ENCODE measurements at regions not wholly inside any gene's neighbourhood (a gene's known extent, or its start where the extent isn't known, plus 50 kb on each side); places are given as distances from the start of the nearest gene placed in this dataset.

DNA sequence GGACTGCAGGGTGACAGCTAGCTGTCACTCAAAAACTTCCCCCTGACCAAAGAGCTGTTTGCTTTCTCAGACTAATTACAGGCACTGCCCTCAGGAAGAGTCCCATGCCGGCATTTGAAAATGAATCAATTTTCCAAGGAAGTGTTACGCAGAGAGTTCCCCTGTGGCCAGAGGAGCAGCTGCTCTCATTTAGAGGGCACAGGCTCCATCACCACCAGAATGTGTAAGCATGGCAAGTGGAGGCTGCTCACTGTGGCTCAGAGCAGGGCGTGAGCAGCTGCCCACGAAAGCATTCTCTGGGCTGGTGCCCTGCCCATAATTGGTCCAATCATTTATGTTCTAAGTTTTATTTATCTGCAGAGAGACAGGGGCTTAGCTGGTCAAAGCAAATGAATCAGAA is 202.2 kb downstream of the RAMP3 start:
- no peak for DNase-seq

DNA sequence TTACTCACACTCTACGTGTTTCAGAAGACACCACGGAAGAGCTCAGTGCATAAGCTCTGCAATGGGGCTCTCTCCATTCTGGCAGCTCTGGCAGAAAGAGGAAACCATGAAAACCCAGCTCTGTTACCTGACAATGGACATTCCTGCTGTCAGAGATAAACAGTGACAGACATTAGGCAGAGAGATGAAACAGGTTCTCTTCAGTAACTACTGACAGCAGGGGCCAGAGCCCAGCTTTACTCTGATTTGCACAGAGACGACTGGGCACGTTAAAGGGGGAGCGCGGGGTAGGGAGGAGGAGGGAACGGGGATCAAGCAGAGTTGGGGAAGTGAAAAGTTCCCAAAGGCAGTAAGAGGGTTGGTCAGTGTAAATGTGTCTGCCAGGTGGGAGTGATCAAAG is 206.1 kb downstream of the RAMP3 start:
- no peak for DNase-seq

DNA sequence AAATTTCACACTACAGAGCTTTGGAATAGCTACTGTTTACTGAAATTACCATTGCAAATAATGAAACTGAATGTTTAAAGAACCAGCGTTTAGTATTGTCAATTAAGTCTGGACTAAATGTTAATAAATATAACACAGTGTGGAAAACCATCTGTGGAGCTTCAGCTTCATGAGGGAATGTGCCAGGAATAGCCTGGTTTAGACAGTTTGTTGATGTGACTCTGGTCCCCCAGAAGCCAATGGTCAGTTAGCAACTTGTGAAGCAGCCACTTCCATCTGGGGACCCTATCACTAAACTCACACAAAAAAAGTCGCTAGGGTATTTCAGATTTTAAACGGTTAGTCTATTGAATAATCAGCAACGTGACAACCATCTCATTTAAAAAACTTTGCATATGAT is 207.8 kb downstream of the RAMP3 start:
- DNase-seq, result no peak

DNA sequence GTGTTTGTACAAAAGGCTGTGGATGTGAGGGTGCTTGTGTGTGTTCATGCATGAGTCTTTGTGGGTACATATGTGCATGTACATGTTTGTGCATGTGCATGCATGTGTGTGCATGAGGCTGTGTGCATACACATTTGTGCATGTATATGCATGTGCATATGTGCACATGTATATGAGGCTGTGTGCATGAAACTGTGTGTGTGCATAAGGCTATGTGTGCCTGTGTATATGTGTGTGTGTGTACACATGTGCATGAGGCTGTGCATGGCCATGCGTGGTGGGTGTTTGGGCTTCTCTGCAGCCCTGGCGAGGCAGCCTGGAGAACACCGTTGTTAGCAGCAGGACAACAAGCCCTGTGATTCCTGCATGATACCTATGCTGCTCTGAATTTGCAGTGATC is 207.7 kb upstream of the ADCY1 start:
- no peak for DNase-seq

DNA sequence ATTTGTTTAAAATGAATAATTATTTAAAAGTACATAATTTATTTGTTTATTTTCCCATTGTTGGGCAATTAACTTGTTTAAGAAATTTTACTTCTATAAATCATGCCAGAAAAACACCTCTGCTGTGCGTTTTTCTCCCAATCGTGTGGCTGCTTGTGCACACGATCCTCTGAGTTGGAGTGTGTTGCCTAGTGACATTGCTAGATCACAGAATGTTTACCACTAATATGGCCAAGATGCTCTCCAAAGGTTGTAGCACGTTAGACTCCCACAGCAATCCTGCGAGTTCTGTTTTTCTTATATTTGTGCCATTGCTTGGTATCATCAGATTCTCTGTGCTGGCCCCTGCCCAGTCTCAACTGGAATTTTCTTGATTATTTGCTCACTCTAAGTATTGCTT is 207.1 kb upstream of the ADCY1 start:
- DNase-seq, result no peak

DNA sequence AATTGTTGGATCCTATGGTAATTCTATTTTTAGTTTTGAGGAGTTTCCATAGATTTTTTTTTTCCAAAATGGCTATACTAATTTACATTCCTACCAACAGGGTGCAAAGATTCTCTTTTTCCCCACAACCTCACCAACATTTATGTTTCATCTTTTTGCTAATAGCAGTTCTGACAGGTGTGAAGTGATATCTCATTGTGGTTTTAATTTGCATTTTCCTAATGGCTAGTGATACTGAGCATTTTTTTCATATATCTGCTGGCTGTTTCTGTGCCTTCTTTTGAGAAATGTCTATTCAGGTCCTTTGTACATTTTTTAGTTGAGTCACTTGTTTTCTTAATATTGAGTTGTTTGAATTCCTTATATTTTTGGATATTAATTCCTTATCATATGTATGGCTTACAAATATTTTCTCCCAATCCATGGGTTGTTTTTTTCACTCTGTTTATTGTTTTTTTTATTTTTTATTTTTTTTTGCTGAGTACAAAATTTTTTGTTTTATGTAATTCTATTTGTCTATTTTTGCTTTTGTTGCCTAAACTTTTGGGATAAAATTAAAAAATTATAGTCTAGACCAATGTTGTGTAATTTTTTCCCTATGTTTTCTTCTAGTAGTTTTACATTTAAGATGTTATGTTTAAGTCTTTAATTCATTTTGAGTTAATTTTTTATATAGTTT is 205.9 kb upstream of the ADCY1 start:
- DNase-seq, result no peak

DNA sequence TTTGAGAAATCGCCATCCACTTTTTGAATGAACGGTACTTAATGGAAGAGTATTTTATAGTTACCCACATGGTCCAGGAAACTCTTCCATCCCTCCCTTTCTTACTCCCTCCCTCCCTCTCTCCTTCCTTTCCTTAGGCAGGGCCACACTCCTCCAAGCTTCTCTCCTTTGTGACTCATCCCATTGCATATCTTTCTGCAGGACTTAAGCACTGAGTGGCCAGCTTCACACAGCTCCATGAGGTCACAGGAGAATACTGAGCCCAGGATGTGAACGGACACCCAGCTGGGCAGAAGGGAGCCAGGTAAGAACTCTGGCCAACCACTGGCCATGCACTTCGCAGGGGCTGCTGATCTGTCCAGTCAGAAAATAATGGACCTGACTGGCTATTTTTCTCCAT is 189.7 kb upstream of the ADCY1 start:
- no peak for DNase-seq

DNA sequence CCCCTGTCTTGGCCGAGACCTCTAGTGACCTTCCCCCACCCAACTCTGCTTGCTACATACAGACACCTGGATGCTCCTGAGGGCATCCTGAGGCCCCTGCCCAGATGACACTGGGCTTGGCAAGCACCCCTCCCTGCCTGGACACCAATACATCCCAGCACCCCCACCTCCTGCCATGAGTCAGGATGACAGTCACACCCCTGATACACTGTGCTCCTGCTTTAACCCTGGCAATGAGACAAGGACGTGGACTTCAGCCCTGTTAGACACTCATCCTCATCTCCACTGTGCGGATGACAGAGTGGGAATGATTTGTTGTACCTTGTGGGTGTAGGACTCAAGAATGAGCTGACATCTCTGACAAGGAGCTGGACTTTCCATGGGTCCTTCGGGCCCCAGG is 186.3 kb upstream of the ADCY1 start:
- DNase-seq, result no peak

DNA sequence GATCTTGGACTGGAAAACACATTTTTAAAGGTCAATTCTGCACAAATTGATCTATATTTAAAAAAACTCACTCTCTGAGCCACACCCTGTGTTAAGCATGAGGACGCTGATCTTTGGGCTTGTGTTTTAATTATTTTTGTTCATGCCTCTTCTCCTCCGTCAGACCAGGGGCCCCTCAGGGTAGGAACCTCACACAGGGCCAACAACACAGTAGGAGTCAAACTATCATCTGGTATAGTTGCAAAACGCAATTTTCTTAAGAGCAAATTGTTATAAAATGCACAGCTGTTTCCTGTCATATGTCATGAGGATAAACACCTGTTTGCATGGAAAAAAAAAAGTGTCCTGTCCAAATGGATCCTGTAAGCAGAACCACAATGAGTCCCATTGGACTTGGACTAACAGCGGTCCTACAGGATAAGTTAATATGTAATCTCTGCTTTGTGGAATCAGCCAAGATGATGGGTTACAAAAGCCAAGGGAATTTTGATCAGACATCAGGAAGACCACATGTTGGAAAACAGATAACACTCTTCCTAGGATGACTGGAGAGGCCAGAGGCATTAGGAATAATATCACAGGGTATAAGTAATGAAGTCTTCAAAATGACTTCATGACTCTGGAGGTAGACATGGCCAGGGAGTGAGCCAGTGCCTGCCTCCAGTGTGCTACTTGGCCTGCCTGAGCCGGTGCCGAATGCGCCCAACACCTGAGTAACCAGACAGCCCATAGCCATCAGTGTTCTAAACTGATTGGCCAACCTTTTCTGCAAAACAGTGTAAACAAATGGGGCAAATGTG is 184.9 kb upstream of the ADCY1 start:
- no peak for DNase-seq

DNA sequence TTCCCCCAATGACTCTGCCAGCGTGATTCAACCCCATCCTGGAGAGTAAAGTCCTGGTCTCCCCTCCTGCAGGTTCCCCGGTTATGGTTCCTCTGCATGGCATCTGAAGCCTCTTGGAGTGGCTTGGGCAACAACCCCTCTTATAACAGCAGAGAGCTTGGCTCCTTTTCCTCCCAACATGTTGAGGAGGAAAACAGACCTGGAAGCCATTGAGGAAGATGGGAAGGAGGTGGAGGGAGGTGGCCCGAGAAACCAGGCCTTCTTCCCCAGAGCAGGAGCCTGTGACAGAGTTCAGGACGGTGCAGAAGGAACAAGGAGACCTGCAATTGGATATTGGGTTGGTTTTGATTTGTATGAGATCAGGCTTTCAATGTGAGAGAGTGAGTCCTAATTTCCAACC is 184.0 kb upstream of the ADCY1 start:
- DNase-seq, result no peak

DNA sequence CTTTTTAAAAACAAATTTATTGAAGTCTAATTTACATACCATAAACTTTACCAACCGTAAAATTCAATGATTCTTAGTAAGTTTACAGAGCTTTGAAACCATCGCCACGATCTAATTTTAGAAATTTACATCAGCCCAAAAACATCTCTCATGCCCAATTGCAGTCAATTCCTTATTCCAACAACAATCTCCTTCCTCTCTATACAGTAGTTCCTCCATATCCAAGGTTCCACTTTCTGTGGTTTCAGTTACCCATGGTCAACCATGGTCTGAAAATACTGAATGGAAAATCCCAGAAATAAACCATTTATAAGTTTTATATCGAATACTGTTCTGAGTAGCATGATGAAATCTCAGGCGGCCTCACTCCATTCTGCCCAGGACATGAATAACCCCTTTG is 183.4 kb upstream of the ADCY1 start:
- no peak for DNase-seq

DNA sequence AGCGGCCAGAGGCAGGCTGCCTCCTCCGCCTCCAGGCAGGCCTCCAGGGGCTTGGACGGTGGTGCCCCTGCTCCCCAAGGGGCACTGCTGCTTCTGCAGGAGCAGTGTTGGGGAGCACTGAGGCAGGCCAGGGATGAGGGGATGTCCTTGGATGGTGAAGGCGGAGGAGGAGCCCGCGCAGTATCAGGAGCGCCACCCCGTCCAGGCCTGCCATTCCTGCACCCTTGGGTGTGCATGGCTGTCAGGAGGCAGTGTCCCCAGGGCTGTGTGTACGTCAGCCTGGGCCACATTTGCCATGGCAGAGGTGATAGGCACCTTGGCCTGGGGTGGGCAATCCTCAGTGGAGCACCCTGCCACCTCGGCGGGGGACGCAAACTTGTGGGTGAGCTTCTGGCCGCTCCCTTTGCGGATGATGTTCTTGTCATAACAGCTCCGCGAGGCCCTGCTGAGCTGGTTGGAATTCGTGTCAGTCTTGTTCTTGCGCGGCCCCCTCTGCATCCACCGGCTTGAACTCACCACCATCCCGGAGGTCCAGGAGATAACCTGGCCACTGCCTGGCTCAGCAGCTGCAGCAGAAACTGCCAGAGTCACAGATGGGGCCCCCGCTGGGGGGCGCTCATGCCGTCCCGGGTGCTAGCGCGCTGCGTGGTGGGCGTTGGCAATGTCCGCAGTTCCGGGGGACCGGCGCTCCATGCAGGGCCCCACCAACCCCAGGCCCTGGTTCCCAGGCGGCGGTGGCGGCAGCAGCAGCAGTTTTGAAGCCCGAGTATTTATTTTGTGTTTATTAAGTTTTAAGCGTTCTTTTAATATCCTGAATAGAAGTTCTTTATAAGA is 182.3 kb upstream of the ADCY1 start:
- DNase-seq, result no peak

DNA sequence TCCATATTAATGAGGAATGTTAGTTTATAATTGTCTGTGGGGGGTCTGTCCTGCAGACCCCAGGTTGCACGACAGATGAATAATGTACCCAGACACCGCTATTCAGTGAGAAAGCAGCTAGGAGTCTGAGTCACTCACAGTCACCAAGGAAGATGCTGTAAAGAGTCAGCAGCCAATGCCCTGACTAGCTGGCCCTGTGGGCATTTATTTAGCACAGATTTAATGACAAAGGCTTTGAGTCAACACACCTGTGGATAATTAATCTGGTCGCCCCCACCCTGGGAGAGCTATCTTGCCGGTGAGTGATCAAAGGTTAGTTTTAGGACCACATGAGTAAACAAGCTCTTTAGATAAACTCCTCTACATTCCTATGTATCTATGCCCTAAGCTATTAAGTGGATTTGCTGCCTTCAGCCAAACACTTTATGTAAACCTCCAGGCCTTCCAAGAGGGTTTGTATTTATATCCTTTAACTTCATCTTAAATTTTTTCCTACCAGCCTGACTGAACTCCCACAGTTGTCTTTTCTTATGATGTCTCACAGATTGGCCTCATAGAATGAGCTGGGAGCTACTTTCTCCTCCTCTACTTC is 180.0 kb upstream of the ADCY1 start:
- no peak for DNase-seq

DNA sequence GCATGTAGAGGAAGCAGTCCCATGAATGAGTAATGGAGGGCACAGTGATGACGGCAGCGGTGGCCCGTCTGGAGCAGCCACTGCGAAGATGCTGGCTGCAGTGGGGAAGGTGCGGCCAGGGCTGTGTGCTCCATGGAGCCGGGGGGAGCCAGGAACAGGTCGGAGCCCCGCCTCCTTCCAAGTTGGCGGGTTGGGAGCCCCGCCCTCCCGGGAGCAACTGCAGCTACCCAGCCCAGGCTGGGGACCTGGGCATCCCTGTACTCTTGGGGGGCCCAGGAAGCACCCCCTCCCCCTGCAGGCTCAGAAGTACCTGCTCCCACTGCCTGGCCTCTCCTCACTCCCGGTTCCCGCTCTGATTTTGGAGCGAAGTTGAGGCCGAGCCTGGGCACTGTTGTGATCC is 175.1 kb upstream of the ADCY1 start:
- no peak for DNase-seq

DNA sequence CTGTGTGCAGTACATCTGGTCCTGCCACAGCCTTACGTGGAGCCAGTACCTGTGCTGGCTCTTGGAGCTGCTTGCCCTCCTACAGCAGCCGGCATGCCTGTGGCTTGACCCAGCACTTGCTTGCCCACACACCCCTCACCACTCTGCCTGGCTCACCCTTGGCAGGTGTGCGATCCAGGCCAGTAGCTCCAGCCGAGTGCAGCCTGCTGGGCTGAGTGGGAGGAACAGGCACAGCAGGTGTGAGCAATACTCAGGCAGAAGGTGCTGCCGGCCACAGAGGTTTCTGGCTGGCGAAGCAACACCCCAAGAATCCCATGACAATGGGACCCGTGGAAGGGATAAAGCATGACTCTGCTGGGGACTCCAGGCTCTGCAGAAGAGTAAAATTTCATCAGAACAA is 173.5 kb upstream of the ADCY1 start:
- no peak for DNase-seq

DNA sequence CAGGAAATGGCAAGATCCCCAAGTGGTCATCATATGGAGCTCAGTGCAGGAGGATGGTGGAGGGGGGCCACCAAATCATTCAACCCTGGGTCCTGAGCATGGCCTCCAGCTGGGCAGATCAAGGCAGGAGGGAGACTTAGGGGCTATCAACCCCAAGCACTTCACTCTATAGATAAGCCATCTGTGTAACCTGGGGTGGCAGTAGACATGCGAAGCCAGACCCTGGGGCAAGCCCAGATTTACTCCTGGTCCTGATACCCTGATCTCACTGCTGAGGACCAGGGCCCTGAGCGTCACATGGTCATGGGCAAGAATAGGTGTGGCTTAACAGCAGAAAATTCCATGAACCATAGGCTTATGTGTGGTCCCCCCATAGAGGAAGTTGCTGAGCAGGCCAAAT is 173.0 kb upstream of the ADCY1 start:
- no peak for DNase-seq

DNA sequence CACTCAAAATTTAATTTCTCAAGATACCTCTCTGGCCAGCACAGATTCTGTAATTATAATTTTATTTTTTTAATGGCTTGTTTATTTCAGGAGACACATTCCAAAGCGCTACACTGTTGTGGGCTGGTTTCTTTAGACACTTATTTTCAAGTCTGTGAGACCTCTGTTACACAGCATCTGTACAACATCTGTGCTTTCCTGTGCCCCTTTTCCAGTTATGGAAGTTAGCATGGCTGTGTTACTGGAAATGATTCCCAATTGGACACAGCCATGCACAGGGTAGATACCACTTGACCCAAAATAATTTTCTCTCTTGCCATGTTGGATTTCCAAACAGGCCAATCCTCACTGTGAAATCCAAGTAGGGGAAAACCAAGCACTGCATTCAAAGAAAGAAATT is 172.3 kb upstream of the ADCY1 start:
- no peak for DNase-seq

DNA sequence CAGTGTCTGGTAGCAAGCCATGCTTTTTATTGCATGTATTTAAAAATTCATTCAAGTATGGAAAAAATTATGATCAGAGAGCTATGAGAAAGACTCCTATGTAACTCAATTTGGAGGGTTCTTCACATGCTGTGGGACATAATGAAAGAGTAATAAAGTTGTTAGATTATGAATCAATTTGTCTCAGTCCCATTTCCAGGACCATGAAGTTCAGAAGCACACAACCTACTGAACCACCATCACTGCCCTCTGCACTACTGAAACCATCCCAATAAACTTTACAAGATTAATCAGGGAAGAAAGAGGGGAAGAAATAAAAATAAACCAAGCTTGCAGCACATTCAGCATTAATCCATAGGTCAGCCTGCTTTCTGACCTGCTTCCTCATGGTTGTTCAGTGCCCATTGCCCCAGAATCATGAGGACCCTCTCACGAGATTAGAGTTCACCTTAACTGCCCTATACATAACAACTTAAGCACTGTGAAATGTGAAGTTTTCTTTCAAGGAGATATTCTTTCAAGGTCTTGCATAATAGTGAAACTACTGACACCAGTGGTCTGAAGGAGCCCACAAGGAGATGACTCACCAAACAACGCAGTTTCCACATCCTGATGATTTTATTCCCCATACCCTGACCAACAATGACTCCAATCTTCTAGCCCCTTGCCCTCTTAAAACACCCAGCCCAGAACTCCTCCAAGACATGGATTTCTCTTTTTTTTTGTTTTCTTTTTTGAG is 171.5 kb upstream of the ADCY1 start:
- DNase-seq, result no peak

DNA sequence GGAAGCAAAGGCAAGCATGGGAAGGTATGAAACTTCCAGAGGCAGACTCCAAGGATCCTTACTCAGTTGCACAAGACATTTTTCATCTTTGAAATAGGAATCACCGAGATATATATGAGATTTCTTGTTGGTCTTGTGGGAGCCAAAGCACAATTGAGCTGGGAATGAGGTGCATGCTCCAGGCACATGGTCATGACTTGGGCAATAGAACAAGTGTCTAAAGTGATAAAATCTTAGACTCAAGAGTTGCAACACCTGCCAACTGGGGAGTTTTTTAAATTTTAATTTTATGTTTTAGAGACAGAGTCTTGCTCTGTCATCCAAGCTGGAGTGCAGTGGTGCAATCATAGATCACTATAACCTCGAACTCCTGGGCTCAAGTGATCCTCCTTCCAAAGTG is 169.5 kb upstream of the ADCY1 start:
- no peak for DNase-seq

DNA sequence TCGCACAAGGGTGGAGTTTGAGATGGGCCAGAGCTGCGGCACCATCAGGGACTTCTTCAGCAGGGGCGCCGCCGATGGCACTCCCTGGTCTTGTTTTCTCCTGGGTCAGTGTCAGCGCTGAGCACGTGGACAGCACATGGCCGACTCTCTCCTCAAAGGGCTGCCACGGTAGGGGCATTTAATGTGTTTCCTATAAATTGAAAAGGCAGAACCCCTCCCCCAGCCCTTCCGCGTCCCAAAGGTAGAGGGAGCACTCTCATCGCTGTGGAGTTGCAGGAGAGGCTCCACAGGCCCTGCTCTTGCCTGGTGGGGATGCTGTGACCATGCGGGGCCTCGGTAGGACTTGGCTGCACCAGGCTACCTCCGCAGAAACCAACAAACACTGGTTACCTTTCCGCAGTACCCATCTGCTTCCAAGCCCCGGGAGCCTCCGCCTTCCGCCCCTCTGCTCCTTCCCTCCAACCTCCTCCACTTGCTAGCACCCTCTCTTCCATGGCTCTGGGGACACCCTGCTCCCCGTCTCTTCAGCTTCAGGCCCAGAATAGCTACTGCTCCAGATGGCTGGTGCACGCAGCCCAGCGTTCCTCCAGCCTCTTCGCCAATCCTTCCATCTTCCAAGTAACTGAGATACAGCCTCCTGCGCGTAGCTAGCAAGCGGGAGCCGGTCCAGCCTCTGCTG is 166.3 kb upstream of the ADCY1 start:
- DNase-seq, result no peak

DNA sequence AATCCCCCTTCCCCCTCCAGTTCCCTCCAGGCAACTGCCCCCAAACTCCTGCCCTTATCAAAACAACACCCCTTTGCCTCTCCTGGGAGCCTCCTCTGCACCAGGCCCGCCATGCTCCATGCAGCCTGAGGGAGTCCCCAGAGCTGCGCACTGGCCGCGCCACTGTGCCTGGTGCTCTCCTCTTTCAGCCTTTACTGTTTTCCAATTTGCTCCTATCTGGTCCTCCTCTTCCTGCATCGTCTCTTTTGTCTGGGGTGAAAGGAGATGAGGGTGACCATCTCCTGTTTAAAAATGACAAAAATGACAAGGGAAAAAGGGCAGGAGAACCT is 165.8 kb upstream of the ADCY1 start:
- DNase-seq, result no peak

DNA sequence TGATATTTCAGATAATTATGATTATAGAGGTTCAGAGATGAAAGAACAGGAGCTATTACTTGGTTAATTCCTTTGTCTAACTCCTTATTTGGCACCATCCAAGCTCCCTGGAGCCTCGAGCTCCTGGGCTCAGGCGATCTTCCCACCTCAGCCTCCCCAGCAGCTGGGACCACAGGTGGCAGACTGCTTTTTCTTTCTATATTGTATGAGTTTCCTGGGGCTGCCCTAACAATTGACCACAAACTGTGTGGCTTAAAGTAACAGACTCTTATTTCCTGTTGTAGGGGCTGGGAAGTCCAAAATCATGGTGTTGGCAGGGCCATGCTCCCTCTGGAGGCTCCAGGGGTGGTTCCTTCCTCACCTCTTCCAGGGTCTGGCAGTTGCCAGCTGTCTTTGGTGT is 163.3 kb upstream of the ADCY1 start:
- no peak for DNase-seq
